NCI-H2081 (cell line): ENCODE measurements at regions not wholly inside any gene's neighbourhood (a gene's known extent, or its start where the extent isn't known, plus 50 kb on each side); places are given as distances from the start of the nearest gene placed in this dataset.
A peak's percentile ranks its signal among the peaks of the same experiment; 100 is the strongest.
"Not testable (repeated sequence)": the region's sequence is repeated elsewhere in the genome, so short reads cannot be mapped to it uniquely, and the experiment has no call there.

Source experiments
- DNase-seq, 2 experiments: peaks; one replicate each; lab custom pipeline; 2025; lab: John Stamatoyannopoulos, UW

- DNase-seq, result not testable (repeated sequence)
Measured at GRCh38 chr10:6921026-6921425, 340.9 kb upstream of the PRKCQ start.

DNA sequence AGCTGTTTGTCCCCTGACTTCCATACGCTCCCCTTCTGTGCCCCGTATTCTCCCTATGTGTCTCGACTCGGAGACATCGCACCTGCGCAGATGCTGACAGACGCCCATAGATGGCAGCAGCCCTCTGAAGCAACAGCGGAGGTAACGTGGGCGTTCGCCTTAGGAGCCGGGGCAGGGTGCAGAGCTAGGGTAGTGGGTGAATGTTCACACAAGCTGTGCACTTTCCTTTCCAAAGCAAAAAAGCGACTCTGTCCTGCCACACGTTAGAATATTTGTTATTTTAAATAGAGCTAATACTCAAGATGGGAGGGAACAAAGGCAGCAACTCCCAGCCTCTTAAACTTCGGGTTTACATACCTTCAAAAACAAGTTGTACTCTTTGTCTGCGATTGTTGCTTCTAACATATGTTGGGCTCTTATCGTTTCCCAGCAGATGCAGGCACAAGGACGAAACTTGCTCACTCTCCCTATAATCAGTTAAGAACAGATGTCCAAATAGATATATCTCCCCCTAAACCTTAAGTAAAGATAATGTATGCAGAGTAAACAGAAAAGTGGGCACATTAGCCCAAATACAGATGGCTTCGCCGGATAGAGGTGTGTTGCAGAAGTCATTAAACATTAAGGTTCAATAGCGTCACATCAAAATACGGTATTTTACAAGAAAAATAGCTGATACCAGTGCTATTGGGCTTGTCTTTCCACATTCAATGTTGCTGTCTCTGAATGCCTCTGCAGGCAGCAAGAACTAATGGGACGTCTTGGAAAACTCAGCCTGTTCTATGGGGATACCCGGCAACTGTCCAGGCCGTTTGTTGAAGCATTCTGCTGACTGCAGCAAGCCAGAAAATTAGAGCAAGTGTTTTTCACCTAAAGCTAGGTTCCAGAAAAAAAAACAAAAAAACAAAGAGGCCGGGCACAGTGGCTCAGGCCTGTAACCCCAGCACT is 340.3 kb upstream of the PRKCQ start:
- peak; percentile 33 to 76 for DNase-seq

DNA sequence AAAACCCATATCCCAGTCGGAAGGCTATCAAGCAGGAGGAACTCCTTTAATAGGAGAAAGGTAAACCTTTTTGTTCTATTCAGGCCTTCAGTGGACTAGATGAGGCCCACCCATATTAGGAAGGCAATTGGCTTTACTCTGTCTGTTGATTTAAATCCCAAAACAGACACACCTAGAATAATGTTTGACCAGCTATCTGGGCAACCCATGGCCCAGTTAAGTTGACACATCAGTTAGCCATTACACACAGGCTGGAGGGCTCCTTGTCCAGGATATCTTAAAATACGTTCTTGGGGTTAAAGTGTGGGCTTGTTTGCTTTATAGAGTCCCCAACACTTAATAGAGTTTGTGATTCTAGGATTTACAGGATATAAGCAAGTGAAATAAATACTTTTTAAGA is 339.0 kb upstream of the PRKCQ start:
- no peak for DNase-seq

- DNase-seq, result no peak
Measured at GRCh38 chr10:6918305-6918704, 338.2 kb upstream of the PRKCQ start.

- DNase-seq, result no peak
Measured at GRCh38 chr10:6917125-6917524, 337.0 kb upstream of the PRKCQ start.

GRCh38 chr10:6916601-6917000 is 336.5 kb upstream of the PRKCQ start:
- DNase-seq, result no peak

DNA sequence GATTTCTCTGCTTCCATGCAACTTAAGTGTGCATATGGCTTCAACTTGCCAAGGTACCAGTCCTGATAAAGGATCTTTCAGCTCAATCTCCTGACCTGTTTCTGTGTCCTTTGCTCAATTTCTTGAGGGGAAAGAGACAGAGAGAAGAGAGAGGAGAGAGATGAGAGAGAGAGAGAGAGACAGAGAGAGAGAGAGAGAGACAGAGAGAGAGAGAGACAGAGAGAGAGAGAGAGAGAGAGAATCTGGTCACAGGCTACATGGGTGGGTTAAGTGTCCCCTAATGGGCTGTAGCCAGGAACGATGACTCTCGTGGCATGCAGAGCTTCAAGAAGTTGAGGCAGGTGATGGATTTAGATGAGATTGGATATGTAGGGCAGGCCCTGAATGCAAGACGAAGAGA is 335.2 kb upstream of the PRKCQ start:
- no peak for DNase-seq

GRCh38 chr10:6912929-6913328 is 332.9 kb upstream of the PRKCQ start:
- no peak for DNase-seq

DNA sequence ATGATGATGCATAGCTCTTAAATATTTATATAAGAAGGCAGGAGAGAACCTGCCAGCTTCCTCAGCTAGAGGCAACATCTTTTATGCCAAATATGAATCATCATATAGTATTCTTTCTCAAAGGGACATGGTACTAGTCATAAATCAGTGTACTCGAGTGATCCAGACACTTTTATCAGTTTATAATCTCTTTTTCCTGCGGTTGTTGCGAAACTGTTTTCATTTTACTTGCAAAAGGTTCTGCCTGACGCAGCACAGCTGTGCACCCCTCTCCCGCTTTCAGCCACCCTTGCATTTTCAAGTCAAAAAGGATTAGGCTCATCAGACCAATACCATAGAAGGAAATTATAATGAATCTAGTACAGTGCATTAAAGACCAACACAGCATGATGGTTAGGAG is 332.3 kb upstream of the PRKCQ start:
- no peak for DNase-seq

DNA sequence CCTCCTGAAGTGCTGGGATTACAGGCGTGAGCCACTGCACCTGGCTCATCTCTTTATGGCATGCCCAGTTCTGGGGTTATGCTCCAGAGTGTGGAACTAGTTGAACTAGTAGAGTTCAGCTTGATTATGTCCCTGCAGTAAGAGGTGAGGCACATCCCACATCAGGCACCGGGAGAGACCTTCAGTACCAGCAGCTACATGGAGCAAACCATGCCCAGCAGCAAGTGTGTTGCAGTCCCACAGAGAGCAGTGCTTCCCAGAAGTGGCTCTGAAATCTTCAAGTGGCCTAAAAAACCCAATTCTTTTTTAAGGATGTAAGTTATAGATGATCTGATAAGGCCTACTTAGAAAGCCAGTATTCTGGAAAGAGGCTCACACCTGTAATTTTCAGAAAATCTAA is 331.9 kb upstream of the PRKCQ start:
- DNase-seq, result no peak

DNA sequence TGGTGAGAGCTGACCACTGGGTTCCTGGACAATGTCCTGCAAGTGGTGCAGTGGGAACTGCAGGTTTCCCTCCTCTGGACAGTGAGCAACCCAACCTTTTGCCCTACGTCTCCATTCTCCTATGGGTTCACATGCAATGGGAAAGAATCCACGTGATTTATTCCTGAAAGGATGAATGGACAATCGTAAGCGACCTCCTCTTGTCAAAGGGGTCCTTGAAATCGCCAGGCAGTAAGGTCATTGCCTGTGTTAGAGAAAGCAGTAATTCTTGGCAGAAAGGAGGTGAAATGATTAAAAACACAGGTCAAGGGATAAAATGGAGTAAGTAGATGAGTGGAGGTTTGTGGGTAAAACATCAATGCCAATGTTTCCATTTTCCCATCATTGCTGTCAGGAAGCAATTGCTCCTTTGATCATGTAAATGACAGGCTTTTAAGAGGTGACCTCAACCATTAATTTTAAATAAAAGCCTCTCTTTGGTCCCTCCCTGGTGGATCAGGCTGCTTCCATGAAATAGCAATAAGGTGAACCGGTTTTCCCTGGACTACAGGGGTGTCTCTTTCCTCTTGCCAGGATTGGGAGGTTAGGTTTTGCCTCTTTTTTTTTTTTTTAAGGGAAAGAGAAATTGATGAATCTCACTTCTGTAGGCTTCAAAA is 330.0 kb upstream of the PRKCQ start:
- no peak for DNase-seq

GRCh38 chr10:6907877-6908530 is 327.9 kb upstream of the PRKCQ start:
- no peak for DNase-seq

- no peak for DNase-seq
Measured at GRCh38 chr10:6894405-6894804, 314.3 kb upstream of the PRKCQ start.

DNA sequence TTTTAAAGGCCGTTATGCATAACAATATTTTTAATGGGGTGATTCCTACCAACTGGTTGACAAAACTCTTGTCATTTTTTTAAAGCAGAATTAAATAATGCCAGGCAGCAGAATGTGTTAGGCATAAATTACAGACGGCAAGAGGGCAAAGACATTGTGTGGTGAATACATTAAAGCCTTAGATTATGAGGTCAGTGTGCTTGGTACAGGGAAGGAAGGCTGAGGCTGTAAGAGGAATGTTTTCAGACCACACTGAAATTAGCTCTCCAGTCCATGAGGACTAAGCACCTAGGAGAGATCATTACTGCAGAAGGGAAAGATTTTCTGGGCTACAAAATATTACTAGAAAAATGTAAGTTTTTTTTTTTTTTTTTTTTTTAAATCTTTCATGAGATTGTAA is 312.8 kb upstream of the PRKCQ start:
- no peak for DNase-seq

DNA sequence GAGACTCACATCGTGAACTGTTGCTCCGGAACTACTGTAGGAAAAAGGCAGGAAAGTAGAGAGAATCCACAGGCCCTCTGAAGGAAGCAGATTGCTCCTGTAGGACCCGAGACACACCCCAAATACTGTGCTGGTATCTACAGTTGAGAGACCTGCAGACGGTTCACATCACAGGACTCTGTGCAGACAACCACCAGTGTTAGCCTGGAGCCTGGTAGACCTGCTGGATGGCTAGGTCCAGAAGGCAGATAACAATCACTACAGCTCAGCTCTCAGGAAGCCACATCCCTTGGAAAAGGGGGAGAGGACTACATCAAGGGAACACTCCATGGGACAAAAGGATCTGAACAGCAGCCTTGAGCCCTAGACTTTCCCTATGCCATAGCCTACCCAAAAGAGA is 311.8 kb upstream of the PRKCQ start:
- DNase-seq, result no peak

DNA sequence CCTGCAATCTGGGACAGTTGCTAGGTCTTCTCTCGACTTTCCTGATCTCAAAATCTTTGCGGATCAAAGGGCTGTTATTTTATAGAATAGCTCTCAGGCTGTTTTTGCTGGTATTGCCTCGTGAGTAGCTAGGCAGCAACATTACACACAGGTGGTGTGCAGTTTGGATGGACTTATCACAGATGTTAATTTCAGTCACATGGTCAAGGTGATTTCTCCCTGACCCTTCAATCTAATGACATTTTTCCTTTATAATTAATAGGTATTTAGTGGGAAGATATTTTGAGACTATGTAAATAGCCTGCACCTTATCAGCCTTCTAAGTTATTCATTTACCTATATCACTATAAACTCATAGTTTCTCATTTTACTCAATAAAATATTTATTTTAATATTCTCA is 309.6 kb upstream of the PRKCQ start:
- no peak for DNase-seq

GRCh38 chr10:6888434-6888833 is 308.4 kb upstream of the PRKCQ start:
- no peak for DNase-seq

DNA sequence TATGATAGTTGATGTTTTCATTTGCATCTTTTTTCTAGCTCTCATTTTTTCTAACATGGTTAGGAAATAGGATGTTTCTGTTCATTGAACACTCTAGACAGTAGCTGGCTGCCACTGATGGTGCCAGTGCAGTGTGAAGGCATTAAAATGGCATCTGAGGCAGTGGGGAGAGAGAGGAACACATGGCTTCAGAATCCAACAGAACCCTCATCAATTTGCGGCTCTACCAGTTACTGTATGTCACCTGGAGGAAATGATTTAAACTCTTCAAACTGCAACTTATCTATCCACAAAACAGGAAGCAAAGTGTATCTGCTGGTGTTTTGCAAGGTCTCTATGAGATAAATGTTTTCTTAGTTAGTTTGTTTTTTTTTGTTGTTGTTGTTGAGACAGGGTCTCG is 305.2 kb upstream of the PRKCQ start:
- no peak for DNase-seq

GRCh38 chr10:6881987-6882386 is 301.9 kb upstream of the PRKCQ start:
- DNase-seq, result no peak

- DNase-seq, result no peak
Measured at GRCh38 chr10:6877722-6878392, 297.8 kb upstream of the PRKCQ start.

GRCh38 chr10:6877336-6877721 is 297.3 kb upstream of the PRKCQ start:
- DNase-seq, result no peak

GRCh38 chr10:6875269-6875865 is 295.3 kb upstream of the PRKCQ start:
- DNase-seq, result no peak
